ENCODE measurements at regions not wholly inside any gene's neighbourhood (a gene's known extent, or its start where the extent isn't known, plus 50 kb on each side); places are given as distances from the start of the nearest gene placed in this dataset.
"Not testable (repeated sequence)": the region's sequence is repeated elsewhere in the genome, so short reads cannot be mapped to it uniquely, and the experiment has no call there.

DNA sequence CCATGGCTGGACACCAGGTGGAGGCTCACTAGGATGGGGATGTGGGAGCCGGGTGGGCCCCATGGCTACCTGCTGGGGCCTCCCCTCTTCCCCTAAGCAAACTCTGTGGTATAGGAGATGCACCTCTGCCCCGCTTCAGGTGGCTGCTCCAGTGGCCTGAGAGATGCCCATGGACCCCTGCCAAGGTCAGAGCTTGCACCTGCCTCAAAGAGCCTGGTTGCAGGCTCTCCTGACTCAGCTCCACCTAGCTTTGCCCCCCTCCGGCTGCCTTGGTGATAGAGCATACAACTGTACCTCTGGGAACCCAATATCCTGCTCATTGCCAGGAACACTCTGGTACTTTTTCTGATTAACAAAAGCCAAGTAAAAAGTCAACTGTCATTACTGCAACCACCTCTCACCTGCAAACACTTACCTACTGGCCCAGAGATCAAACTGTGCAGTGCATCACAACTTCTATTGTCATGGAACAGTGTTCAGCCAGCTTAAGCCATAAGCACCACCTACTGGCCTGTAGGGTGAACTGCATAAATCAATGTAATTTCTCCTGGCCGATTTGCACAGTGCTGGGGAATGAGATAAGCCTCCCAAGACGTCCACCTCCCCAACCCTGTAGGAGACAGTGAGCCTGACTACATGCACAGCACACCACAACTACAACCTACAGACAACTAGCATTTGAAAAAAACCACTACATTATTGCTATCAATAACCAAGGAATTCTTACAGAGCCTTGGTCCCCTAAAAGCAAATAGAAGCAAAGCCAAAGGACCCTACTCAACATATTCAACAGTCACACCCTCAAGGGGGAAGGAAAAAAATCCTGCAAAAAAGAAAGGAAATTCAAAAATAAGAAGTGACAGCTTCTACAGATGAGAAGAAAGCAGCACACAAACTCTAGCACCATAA, 352.4 kb upstream of the ARHGEF26 start:
- H3K4me3 ChIP-seq: no peak overlapping the region
- TF ChIP-seq, protein P1, sequence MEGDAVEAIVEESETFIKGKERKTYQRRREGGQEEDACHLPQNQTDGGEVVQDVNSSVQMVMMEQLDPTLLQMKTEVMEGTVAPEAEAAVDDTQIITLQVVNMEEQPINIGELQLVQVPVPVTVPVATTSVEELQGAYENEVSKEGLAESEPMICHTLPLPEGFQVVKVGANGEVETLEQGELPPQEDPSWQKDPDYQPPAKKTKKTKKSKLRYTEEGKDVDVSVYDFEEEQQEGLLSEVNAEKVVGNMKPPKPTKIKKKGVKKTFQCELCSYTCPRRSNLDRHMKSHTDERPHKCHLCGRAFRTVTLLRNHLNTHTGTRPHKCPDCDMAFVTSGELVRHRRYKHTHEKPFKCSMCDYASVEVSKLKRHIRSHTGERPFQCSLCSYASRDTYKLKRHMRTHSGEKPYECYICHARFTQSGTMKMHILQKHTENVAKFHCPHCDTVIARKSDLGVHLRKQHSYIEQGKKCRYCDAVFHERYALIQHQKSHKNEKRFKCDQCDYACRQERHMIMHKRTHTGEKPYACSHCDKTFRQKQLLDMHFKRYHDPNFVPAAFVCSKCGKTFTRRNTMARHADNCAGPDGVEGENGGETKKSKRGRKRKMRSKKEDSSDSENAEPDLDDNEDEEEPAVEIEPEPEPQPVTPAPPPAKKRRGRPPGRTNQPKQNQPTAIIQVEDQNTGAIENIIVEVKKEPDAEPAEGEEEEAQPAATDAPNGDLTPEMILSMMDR (IDR thresholded peaks at IDR 0.05): peak; percentile 82
- H3K27ac ChIP-seq: no peak overlapping the region
- H3K4me1 ChIP-seq: no peaks in the 10 kb centered on the region
- H3K9me3 ChIP-seq: no peaks in the 10 kb centered on the region
- H3K27me3 ChIP-seq: no peaks in the 10 kb centered on the region
- peak; percentile 56 for DNase-seq
- H3K36me3 ChIP-seq: no peaks in the 10 kb centered on the region
- no peak overlapping the region for H3K9ac ChIP-seq (ENCODE audit: low read depth in 2 of 2, low read length in 2 of 2)
- intact Hi-C loops (cut with DNase I): loop anchor here (5.0 to 10.0 kb wide), 3 partner anchors 67 to 727 kb away; no protein-coding TSS in a partner anchor

DNA sequence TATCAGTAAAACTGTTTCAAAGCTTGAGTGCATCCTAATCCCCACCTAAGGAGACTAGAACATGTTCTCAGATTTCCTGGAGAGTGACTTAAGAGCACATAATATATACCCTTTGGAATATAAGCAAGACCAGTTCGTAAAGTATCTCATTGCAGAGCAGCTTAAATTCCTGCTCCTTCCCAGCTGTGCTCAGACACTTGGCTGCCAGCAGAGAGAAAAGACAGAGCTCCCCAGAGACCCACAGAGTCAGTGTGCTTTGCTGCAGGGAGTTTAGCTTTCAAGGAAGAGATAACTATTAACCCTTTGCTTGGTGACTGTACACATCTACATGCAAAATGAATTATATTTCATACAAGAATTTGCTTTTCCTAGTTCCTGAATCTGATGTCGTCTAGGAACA, 338.1 kb upstream of the ARHGEF26 start:
- intact Hi-C loops (cut with DNase I): no loop called here
- H3K4me3 ChIP-seq: no peak overlapping the region
- H3K4me1 ChIP-seq: no peaks in the 10 kb centered on the region
- H3K27ac ChIP-seq: no peak overlapping the region
- no peak for DNase-seq
- H3K9ac ChIP-seq (ENCODE audit: low read depth in 2 of 2, low read length in 2 of 2): no peak overlapping the region
- no peaks in the 10 kb centered on the region for H3K36me3 ChIP-seq
- H3K9me3 ChIP-seq: no peaks in the 10 kb centered on the region
- H3K27me3 ChIP-seq: no peaks in the 10 kb centered on the region
- TF ChIP-seq, protein P1 (IDR thresholded peaks at IDR 0.05): no peak

DNA sequence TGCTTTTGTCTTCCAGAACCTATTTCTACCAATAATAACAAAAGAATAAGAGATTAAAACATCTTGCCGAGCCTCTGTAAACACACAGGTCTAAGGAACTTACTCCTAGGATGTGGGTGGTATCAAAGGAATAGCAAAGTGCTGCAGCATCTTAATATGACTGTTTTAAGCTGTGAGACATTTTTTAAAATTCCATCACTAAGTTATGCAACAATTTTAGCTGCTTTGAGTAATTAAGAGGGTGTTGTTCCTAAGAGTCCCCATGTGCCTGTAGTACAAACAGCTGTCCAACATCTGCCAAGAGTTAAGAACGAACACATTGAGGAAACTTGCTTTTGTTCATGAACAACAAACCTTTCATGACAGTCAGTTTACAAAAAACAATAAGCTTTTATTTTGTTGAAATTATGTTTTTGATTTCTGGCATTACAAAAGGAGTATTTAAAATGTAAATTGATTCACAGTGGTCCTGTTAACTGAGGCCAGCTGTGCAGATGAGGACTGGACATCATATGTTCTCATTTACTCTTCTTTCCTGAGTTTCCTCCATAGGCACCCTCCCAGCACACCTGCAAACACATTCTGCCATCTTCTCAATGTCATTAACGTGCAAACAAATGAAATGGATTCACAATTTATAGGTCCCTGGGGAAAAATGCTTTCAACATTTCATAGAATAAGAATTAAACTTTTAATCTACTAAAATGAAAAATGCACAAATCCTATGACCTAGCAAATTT, 337.3 kb upstream of the ARHGEF26 start:
- no peak overlapping the region for H3K4me3 ChIP-seq
- no peaks in the 10 kb centered on the region for H3K36me3 ChIP-seq
- intact Hi-C loops (cut with DNase I): no loop called here
- no peaks in the 10 kb centered on the region for H3K9me3 ChIP-seq
- no peak overlapping the region for H3K27ac ChIP-seq
- no peak overlapping the region for H3K9ac ChIP-seq (ENCODE audit: low read depth in 2 of 2, low read length in 2 of 2)
- TF ChIP-seq, protein P1 (IDR thresholded peaks at IDR 0.05): no peak
- no peak for DNase-seq
- no peaks in the 10 kb centered on the region for H3K4me1 ChIP-seq
- no peaks in the 10 kb centered on the region for H3K27me3 ChIP-seq

DNA sequence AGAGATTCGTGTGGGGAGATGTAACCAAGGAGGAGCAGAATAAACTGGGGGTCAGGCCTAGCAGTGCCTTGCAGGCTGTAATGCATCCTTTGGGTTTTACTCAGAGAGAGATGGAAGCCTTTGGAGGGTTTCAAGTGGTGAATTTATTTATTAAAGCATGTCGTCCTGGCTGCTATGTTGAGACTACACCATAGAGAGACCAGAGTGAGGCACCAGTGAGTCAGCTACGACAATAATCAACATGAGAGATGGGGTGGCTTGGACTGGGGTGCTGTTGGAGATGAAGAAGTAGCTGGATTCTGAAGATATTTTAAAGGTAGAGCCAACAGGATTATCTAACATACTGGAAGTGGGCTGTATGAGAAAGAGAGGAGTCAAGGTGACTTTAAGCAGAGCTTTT, 335.3 kb upstream of the ARHGEF26 start:
- Histone ChIP-seq H3K27me3 (no peaks in the 10 kb centered on the region), H3K4me1 (no peaks in the 10 kb centered on the region), H3K9ac (ENCODE audit: low read depth in 2 of 2, low read length in 2 of 2) (no peak overlapping the region), H3K9me3 (no peaks in the 10 kb centered on the region), H3K4me3 (no peak overlapping the region), H3K27ac (no peak overlapping the region), H3K36me3 (no peaks in the 10 kb centered on the region)
- DNase-seq: no peak
- TF ChIP-seq, protein P1 (IDR thresholded peaks at IDR 0.05): no peak
- intact Hi-C loops (cut with DNase I): no loop called here

DNA sequence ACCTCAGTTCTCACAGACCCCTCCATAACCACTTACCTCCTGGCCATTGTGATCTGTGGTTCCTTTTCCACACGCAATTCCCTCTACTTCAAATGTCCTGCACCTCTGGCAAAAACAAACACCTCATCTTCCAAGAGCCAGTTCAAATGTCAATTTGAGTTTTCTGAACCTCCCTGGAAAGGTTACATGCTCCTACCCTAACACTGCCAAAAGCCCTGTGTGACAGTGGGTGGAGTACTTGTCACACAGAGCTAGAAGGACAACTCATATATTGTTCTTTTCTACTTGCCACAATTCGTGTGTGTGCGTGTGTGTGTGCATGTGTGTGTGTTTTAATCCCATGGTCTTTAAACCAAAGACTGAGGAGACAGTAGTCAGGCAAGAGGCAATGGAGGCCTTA, 331.8 kb upstream of the ARHGEF26 start:
- H3K4me3 ChIP-seq: no peak overlapping the region
- no peak for DNase-seq
- H3K27me3 ChIP-seq: no peaks in the 10 kb centered on the region
- no peaks in the 10 kb centered on the region for H3K9me3 ChIP-seq
- TF ChIP-seq, protein P1 (IDR thresholded peaks at IDR 0.05): no peak
- no peak overlapping the region for H3K9ac ChIP-seq (ENCODE audit: low read depth in 2 of 2, low read length in 2 of 2)
- H3K27ac ChIP-seq: no peak overlapping the region
- no peaks in the 10 kb centered on the region for H3K36me3 ChIP-seq
- H3K4me1 ChIP-seq: no peaks in the 10 kb centered on the region
- intact Hi-C loops (cut with DNase I): no loop called here

DNA sequence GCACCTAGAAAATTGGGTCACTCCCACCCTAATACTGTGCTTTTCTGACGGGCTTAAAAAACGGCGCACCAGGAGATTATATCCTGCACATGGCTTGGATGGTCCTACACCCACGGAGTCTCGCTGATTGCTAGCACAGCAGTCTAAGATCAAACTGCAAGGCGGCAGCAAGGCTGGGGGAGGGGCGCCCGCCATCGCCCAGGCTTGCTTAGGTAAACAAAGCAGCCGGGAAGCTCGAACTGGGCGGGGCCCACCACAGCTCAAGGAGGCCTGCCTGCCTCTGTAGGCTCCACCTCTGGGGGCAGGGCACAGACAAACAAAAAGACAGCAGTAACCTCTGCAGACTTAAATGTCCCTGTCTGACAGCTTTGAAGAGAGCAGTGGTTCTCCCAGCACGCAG, 324.1 kb upstream of the ARHGEF26 start:
- H3K27me3 ChIP-seq; intact Hi-C loops (cut with DNase I); H3K9me3 ChIP-seq; H3K4me1 ChIP-seq; H3K4me3 ChIP-seq; H3K36me3 ChIP-seq; H3K27ac ChIP-seq; DNase-seq; H3K9ac ChIP-seq (ENCODE audit: low read depth in 2 of 2, low read length in 2 of 2): not testable (repeated sequence)

All from colonic mucosa (tissue), 4 donors.